HG03432 (cell line): ENCODE measurements at regions not wholly inside any gene's neighbourhood (a gene's known extent, or its start where the extent isn't known, plus 50 kb on each side); places are given as distances from the start of the nearest gene placed in this dataset.
A peak's percentile ranks its signal among the peaks of the same experiment; 100 is the strongest.
"Not testable (repeated sequence)": the region's sequence is repeated elsewhere in the genome, so short reads cannot be mapped to it uniquely, and the experiment has no call there.

ENCODE experiments used
- ATAC-seq: cut with Tn5 transposase; IDR thresholded peaks from one replicate; pipeline ENCODE4 v1.9.1; 2021; ENCODE audit warnings: mild to moderate bottlenecking, moderate library complexity; ENCODE audit not compliant: unreplicated experiment

GRCh38 chr6:68575765-68576439 lies 59.2 kb upstream of the ADGRB3 start:
- ATAC-seq, result peak; percentile 43

- peak; percentile 25 for ATAC-seq
Observed at GRCh38 chr6:68572975-68573374, 62.1 kb upstream of the ADGRB3 start.

GRCh38 chr6:68572525-68572924 lies 62.6 kb upstream of the ADGRB3 start:
- ATAC-seq, result peak; percentile 90

- no peak for ATAC-seq
Observed at GRCh38 chr6:68559716-68560115, 75.4 kb upstream of the ADGRB3 start.

GRCh38 chr6:68559070-68559469 lies 76.0 kb upstream of the ADGRB3 start:
- no peak for ATAC-seq

- no peak for ATAC-seq
Observed at GRCh38 chr6:68546620-68547019, 88.5 kb upstream of the ADGRB3 start.

- ATAC-seq, result no peak
Observed at GRCh38 chr6:68544450-68544849, 90.6 kb upstream of the ADGRB3 start.

GRCh38 chr6:68533339-68533795 lies 101.7 kb upstream of the ADGRB3 start:
- no peak for ATAC-seq

GRCh38 chr6:68527691-68528090 lies 107.4 kb upstream of the ADGRB3 start:
- ATAC-seq, result no peak

GRCh38 chr6:68506911-68507310 lies 128.2 kb upstream of the ADGRB3 start:
- no peak for ATAC-seq

- no peak for ATAC-seq
Observed at GRCh38 chr6:68502946-68503345, 132.1 kb upstream of the ADGRB3 start.

GRCh38 chr6:68497927-68498326 lies 137.2 kb upstream of the ADGRB3 start:
- ATAC-seq, result no peak

- ATAC-seq, result not testable (repeated sequence)
Observed at GRCh38 chr6:68494880-68495279, 140.2 kb upstream of the ADGRB3 start.

- ATAC-seq, result no peak
Observed at GRCh38 chr6:68476611-68477010, 158.5 kb upstream of the ADGRB3 start.

GRCh38 chr6:68473433-68474210 lies 161.5 kb upstream of the ADGRB3 start:
- no peak for ATAC-seq

GRCh38 chr6:68468244-68468884 lies 166.7 kb upstream of the ADGRB3 start:
- no peak for ATAC-seq

GRCh38 chr6:68458447-68458846 lies 176.6 kb upstream of the ADGRB3 start:
- no peak for ATAC-seq

GRCh38 chr6:68447112-68447511 lies 188.0 kb upstream of the ADGRB3 start:
- ATAC-seq, result no peak

GRCh38 chr6:68445926-68446325 lies 189.2 kb upstream of the ADGRB3 start:
- ATAC-seq, result no peak

GRCh38 chr6:68443704-68444103 lies 191.4 kb upstream of the ADGRB3 start:
- no peak for ATAC-seq

GRCh38 chr6:68427630-68428029 lies 207.5 kb upstream of the ADGRB3 start:
- no peak for ATAC-seq

GRCh38 chr6:68410021-68410420 lies 225.1 kb upstream of the ADGRB3 start:
- no peak for ATAC-seq
